ENCODE measurements at regions not wholly inside any gene's neighbourhood (a gene's known extent, or its start where the extent isn't known, plus 50 kb on each side); places are given as distances from the start of the nearest gene placed in this dataset.

DNA sequence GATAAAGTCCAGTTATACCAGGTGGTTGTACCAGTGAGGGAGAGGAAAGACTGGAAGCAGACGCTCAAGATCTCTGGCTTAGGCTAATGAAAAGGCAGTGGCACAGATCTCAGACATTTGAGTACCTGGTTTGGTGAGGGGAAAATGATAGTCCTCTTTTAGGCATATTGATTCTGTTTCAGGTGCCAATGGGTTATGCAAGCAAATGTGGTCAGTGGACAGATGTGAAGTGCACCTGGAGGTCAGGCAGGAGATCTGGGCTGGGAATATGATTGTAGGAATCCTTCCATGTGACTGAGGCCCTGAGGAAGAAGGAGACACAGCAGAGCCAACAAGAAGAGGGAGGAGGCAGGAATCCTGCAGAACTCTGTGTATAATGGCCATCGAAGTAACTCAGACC, 63.7 kb upstream of the SMARCA2 start:
- TF ChIP-seq POLR2A (IDR thresholded peaks at IDR 0.05), result no peak
- TF ChIP-seq, protein P1, sequence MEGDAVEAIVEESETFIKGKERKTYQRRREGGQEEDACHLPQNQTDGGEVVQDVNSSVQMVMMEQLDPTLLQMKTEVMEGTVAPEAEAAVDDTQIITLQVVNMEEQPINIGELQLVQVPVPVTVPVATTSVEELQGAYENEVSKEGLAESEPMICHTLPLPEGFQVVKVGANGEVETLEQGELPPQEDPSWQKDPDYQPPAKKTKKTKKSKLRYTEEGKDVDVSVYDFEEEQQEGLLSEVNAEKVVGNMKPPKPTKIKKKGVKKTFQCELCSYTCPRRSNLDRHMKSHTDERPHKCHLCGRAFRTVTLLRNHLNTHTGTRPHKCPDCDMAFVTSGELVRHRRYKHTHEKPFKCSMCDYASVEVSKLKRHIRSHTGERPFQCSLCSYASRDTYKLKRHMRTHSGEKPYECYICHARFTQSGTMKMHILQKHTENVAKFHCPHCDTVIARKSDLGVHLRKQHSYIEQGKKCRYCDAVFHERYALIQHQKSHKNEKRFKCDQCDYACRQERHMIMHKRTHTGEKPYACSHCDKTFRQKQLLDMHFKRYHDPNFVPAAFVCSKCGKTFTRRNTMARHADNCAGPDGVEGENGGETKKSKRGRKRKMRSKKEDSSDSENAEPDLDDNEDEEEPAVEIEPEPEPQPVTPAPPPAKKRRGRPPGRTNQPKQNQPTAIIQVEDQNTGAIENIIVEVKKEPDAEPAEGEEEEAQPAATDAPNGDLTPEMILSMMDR (IDR thresholded peaks at IDR 0.05 in 4 of 5, conservative IDR thresholded peaks at IDR 0.05 in 1 of 5), result no peak
